Parathyroid adenoma (tissue), 2 donors: ENCODE measurements at regions not wholly inside any gene's neighbourhood (a gene's known extent, or its start where the extent isn't known, plus 50 kb on each side); places are given as distances from the start of the nearest gene placed in this dataset.
A peak's percentile ranks its signal among the peaks of the same experiment; 100 is the strongest.

Source experiments
- H2AFZ ChIP-seq: fragments of 300-600 bp; sonication (generic); one replicate; pipeline ENCODE4 v1.7.0; 2017; ENCODE audit warnings: antibody characterized with exemption, mild to moderate bottlenecking
- H3K27ac ChIP-seq: fragments of 300-600 bp; sonication (generic); one replicate; pipeline ENCODE4 v1.7.0; 2017
- H3K27me3 ChIP-seq: fragments of 300-600 bp; sonication (generic); one replicate; pipeline ENCODE4 v1.7.0; 2017; ENCODE audit warnings: low read length; ENCODE audit not compliant: control insufficient read depth, insufficient read depth
- H3K36me3 ChIP-seq: fragments of 300-600 bp; sonication (generic); one replicate; pipeline ENCODE4 v1.7.0; 2017; ENCODE audit warnings: low read length; ENCODE audit not compliant: control insufficient read depth, insufficient read depth
- H3K4me1 ChIP-seq: fragments of 300-600 bp; sonication (generic); one replicate; pipeline ENCODE4 v1.7.0; 2017; ENCODE audit warnings: control low read depth
- H3K4me2 ChIP-seq: fragments of 300-600 bp; sonication (generic); one replicate; pipeline ENCODE4 v1.7.0; 2017; ENCODE audit warnings: low read length
- H3K4me3 ChIP-seq: fragments of 300-600 bp; sonication (generic); one replicate; pipeline ENCODE4 v1.7.0; 2017; ENCODE audit warnings: low read depth, low read length
- H3K79me2 ChIP-seq: fragments of 300-600 bp; sonication (generic); one replicate; pipeline ENCODE4 v1.7.0; 2017; ENCODE audit warnings: control low read depth
- H3K9ac ChIP-seq: fragments of 300-600 bp; sonication (generic); one replicate; pipeline ENCODE4 v1.7.0; 2017; ENCODE audit warnings: mild to moderate bottlenecking
- H3K9me3 ChIP-seq: fragments of 300-600 bp; sonication (generic); one replicate; pipeline ENCODE4 v1.7.0; 2017; ENCODE audit warnings: low read length; ENCODE audit not compliant: control insufficient read depth
- CTCF ChIP-seq: fragments of 300-600 bp; sonication (generic); IDR thresholded peaks from one replicate; pipeline ENCODE4 v1.7.0; 2017; ENCODE audit warnings: antibody characterized with exemption, mild to moderate bottlenecking
- donor health status: primary hyperparathyroidism.

DNA sequence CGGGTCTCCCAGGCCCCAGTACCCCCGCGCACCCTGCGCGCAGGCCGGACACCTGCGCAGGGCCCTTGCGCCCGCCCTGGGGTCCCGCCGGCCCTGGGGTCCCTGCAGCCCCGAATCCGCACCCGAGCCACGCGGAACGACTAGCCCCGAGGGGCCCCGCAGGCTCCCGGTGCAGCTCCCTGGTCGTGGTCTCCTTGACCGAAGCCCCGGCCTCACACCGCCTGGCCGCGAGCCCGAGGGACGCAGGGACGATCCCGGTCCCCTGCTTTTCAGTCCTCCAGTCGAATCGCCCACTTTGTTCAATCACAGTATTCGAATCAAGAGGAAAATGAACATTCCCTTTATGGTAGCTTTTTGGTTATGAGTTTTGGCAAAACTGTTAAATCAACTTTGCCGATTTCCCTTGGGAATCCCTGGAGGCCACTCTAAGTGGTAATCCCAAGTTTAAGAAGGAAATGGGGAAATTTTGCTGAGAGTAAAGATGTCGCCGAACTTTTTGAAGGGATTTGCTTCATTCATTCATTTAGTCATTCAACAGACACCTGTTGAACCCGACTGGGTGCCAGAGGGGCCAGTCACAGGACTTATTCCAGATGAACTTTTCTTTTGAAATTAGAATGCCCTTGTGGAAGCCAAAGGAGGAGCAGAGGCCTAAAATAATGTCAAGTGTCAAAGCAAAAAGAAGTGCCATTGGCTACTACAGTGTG is 75.0 kb downstream of the ZIC5 start:
- Histone ChIP-seq H3K4me2 (no peak overlapping the region), H3K9ac (no peak overlapping the region), H3K27me3 (no peaks in the 10 kb centered on the region), H3K9me3 (no peaks in the 10 kb centered on the region), H3K4me1 (no peaks in the 10 kb centered on the region), H3K4me3 (no peak overlapping the region), H3K36me3 (no peaks in the 10 kb centered on the region), H3K79me2 (no peaks in the 10 kb centered on the region), H2AFZ (no peak overlapping the region), H3K27ac (no peak overlapping the region)
- no peak for TF ChIP-seq CTCF

GRCh38 chr13:99895444-99896368 is 75.9 kb downstream of the ZIC5 start:
- Histone ChIP-seq H3K4me2 (peak overlapping the region; percentile 60), H3K27ac (no peak overlapping the region), H3K9ac (no peak overlapping the region), H2AFZ (peak overlapping the region; percentile 17), H3K4me1 (no peaks in the 10 kb centered on the region), H3K27me3 (no peaks in the 10 kb centered on the region), H3K36me3 (no peaks in the 10 kb centered on the region), H3K4me3 (peak overlapping the region; percentile 39), H3K9me3 (no peaks in the 10 kb centered on the region), H3K79me2 (no peaks in the 10 kb centered on the region)
- TF ChIP-seq CTCF = no peak

DNA sequence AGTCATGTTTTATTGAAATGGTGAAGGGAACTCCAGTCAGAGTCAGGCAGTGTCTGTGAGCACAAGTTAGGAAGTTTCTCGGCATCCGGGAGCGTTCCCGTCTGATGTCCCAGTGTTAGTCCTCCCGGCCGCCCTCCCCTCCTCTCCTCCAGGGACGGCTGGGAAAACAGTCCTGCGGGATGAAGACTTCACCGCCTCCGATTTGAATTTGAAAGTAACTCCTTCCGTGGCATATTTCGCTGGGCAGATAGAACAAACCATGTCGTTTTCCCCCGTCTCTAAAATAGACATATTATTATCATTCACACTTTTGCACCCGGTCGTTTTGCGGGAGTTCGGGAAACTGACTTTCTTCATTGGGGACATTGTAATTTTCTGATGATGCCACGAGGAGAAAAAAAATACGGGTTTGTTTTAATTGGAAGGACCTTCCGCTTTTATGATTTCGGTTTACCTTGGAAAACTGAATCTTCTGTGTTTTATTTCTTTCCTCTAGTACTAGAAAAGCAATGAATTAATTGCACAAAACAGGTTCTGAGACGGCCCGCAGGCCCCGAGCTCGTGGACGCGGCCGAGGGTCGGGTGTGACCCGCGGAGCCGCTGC is 76.6 kb downstream of the ZIC5 start:
- peak overlapping the region; percentile 39 for H3K4me3 ChIP-seq
- H3K27ac ChIP-seq = no peak overlapping the region
- no peak for TF ChIP-seq CTCF
- H3K9ac ChIP-seq = no peak overlapping the region
- H3K36me3 ChIP-seq = no peaks in the 10 kb centered on the region
- no peaks in the 10 kb centered on the region for H3K79me2 ChIP-seq
- peak overlapping the region; percentile 60 for H3K4me2 ChIP-seq
- H2AFZ ChIP-seq = peak overlapping the region; percentile 17
- no peaks in the 10 kb centered on the region for H3K27me3 ChIP-seq
- H3K4me1 ChIP-seq = no peaks in the 10 kb centered on the region
- no peaks in the 10 kb centered on the region for H3K9me3 ChIP-seq

- H3K4me2 ChIP-seq = peak overlapping the region; percentile 60
- H3K27ac ChIP-seq = no peak overlapping the region
- H3K9ac ChIP-seq = no peak overlapping the region
- no peak overlapping the region for H3K4me3 ChIP-seq
- no peak overlapping the region for H2AFZ ChIP-seq
- no peaks in the 10 kb centered on the region for H3K4me1 ChIP-seq
- H3K36me3 ChIP-seq = no peaks in the 10 kb centered on the region
- H3K79me2 ChIP-seq = no peaks in the 10 kb centered on the region
- TF ChIP-seq CTCF = no peak
- H3K27me3 ChIP-seq = no peaks in the 10 kb centered on the region
- no peaks in the 10 kb centered on the region for H3K9me3 ChIP-seq
Observed at GRCh38 chr13:99894105-99894839, 77.3 kb downstream of the ZIC5 start.
